GM12891 (cell line): ENCODE measurements at regions not wholly inside any gene's neighbourhood (a gene's known extent, or its start where the extent isn't known, plus 50 kb on each side); places are given as distances from the start of the nearest gene placed in this dataset.

Source experiments
- PAX5 ChIP-seq: IDR thresholded peaks from 2 replicates; pipeline ENCODE4 v1.6.1; 2011; ENCODE audit warnings: low read length, moderate library complexity, mild to moderate bottlenecking; ENCODE audit not compliant: insufficient read depth, severe bottlenecking
- POLR2A ChIP-seq: IDR thresholded peaks from 2 replicates; pipeline ENCODE4 v1.6.1; 2011; ENCODE audit warnings: low read depth, low read length, control low read depth
- POLR2AphosphoS5 ChIP-seq: IDR thresholded peaks from 2 replicates; pipeline ENCODE4 v1.6.1; 2011; ENCODE audit warnings: low read depth, low read length, control low read depth
- POU2F2 ChIP-seq: IDR thresholded peaks from 2 replicates; pipeline ENCODE4 v1.6.1; 2011; ENCODE audit warnings: low read depth, mild to moderate bottlenecking, control low read depth, low read length, moderate library complexity
- SPI1 ChIP-seq: IDR thresholded peaks from 2 replicates; pipeline ENCODE4 v1.6.1; 2011; ENCODE audit warnings: low read depth, low read length, control low read depth
- TAF1 ChIP-seq: IDR thresholded peaks from 2 replicates; pipeline ENCODE4 v1.6.1; 2011; ENCODE audit warnings: low read depth, low read length, control low read depth

- TF ChIP-seq POLR2A (no peak), TAF1 (no peak), PAX5 (no peak), POLR2AphosphoS5 (no peak), SPI1 (no peak), POU2F2 (no peak)
Measured at GRCh38 chr5:107023732-107024131, 647.0 kb downstream of the EFNA5 start.
